Activated CD8-positive, alpha-beta memory T cell treated with anti-CD3 and anti-CD28 coated beads for 4 hours (primary cell): ENCODE measurements at regions not wholly inside any gene's neighbourhood (a gene's known extent, or its start where the extent isn't known, plus 50 kb on each side); places are given as distances from the start of the nearest gene placed in this dataset.

Experiments used
- DNase-seq, 2 donors: peaks; one replicate each; pipeline ENCODE4 v3.0.0-alpha.2; 2020; ENCODE audit warnings: low read depth in 2 of 2

DNA sequence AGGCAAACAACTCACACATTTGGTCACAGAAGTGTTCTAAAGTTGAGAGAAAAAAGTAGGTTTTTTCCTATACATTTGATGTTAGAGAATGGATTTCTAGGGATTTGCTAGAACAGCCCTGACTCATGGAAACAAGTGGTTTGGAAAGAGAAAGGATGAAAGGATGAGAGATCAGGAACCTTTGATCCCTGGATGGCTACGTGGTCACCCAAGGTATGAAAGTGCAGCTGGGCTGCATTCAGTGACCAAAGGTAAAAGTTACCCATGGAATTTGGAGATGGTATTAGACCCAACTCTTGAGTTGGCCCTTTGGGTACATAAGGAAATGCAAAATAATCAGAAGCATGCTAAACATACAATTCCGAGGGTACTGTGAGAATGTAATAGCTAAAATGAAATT lies 61.3 kb upstream of the SPIN1 start:
- DNase-seq = no peak

DNA sequence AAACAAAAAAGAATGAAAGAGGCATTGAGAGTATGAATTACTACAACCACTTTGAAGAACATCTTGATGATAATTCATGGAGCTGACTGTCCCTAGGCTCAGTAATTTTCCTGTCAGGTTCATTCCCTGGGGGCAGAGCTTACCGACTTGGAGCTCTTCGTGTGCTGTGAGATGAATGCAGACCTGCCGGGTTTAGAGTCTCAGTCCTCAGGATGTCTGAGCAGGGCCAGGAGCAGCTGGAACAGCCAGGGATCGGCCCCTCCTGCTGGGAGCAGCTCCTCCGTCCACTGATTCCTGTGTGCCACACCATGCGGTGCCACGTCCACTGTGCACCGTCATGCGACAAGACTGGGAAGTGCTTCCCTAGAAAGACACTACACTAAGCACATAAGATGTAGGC lies 62.2 kb upstream of the SPIN1 start:
- no peak for DNase-seq

DNA sequence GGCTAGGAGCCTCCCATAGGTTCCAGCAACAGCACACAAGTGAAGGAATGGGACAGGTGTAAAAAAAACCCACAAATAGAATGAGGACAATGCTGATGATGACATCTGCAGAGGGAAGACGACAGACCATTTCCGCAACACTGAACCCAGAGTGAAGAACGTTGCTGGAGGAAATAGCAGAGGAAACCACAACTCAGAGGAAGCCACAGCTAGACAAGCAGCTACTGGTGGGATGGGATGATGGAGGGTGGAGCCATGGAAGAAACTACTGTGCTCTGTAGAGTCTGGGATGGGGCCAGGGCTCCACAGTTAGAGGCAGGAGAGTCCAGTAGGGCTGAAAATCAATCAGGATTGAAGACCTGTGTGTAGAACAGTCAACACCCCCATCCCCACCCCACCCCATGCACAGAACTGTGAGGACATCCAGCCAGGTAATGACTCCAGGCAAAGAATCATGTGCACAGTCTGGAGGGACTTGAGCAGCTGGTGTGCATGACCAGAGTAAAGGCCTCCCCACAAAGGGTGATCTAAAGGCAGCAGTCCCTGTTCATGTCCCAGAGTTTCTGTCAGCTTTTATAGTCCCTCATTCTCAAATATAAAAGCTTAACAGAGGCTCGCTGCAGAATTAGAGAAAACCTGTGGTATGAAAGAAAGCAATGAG lies 65.2 kb upstream of the SPIN1 start:
- peak; percentile 10 to 31 for DNase-seq

DNA sequence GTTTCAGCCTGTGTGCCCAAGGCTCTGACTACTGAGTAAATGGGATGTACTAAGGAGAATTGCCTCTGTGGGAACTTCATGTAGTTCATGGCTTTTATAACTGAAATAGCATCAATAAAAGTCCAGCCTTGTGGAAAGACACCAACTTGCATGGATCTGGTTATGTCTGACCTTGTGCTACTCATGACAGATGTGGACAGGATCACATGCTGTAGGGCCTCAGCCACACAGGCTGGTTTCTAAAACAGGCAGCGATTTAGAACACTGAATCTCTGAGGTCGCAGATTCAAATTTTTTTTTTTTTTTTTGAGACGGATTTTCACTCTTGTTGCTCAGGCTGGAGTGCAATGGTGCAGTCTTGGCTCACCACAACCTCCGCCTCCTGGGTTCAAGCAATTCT lies 66.5 kb upstream of the SPIN1 start:
- no peak for DNase-seq

DNA sequence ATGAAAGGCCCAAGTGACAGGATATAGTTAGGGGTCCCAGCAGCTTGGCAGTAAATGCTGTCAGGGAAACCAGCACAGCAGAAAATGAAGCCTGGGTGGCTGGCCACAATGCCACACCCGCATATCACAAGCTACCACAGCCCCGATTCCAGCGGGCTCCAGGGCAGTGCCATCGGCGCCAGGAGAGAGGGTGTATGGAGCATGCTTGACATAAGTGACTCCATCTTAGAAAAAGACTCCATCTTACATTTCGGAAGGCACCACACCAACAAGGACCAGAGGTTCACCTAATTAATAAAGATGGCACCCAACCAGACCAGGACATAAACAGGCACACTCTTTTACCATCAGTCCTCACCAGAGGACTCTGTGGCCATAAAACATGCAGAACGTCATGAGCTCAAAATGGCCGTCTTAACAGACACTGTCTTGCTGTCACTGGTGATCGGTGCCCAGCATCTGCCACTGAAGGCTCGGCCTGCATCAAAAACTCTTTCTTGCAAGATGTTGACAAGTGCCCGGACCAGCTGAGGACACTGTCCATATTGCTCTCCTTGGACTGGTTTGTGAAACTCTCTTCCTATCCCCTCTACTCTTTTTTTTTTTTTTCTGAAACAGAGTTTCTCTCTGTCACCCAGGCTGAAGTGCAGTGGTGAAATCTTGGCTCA lies 67.4 kb upstream of the SPIN1 start:
- DNase-seq = no peak

DNA sequence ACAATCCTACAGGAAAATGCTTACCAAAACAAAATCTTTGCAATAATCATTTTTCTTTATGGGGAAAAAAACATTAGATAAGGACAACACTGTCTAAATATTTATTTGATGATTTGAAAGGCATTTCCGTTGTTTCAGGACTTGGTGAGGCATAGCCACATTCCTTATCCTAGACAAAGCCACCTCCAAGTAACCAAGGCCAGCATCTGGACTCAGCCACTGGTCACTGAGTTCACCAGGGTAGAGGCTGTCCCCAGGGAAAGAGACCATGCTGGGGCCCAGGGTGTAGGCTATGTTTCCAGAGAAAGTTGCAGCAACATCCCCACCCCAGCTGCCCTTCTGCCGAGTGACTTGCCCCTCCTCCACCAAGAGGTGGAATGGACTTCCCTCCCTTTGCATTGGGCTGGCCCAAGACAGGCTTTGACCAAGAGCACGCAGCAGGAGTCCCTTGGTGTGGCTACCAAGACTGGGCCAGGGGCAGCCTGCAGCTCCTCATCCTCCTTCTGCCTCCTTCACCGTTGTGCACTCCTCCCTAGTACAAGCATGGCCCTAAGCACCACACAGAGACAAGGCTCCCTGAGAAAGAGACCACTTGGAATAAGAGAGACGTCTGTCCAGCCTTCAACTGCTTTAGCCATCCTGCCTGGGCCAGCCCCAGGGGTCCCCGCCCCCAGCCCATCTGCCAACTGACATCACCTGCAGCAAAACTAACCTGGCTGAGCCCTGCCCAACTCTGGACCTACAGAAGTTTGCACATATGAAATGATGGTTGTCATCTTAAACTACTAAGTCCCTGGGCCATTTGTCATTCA lies 68.1 kb upstream of the SPIN1 start:
- DNase-seq = no peak

DNA sequence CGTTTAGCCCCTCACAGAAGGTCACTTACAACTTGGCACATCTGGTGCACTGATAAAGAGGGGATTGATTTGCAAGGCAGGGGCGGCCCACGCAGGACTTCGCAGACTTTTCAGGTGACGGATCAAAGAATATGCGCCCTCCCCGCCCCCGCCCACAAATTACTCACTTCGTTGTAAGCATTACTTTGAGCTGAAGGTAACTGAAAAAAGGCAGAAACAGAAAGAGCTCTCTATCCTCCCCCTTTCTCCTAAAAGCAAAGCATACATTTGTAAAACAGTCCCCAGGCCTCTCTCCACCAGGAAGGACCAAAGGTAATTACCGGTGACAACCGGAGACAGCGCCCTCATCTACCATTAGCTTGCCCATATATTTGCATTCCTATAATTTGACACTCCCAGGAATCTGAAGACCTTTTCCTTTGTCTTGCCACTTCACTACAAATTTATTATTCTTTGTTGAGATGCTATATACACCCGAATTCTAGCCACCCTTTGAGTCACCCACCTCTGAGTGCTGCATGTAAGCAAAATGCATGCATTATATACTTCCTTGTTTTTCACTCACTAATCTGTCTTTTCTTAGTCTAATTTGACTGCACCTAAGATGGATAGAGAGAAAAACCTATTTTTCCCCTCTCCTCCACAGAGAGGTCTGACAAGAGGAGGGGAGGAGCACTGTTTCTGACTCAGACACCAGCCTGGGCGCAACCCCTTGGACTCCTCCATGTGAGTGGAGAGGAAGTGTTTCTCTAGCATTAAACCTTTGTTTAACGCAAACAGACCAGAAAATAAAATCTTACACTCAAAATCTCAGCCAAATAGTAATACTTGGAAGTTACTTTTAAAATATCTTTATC lies 74.7 kb upstream of the SPIN1 start:
- peak in 1 of 2 donors; percentile 40 for DNase-seq

DNA sequence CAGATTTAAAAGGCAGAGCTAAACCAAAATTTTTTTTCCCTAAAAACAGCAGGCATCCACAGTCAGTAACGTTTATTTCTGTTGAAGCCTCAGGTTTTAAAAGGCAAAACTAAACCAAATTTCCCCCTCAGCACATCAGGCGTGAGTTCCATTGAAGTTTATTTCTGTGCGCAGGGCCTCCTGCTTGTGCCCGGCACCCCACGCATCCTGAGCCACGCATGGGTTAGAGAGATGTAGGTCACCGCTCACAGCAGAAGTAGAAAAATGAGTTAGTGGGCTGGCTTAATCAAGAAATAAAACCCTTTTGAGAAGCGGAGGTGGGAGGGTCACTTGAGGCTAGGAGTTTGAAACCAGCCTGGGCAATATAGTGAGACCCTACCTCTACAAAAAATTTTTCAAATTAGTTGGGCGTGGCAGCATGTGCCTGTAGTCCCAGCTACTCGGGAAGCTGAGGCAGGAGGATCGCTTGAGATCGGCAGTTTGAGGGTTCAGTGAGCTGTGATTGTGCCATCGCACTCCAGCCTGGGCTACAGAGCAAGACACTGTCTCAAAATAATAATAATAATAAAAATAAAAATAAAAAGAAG lies 75.6 kb upstream of the SPIN1 start:
- no peak for DNase-seq

DNA sequence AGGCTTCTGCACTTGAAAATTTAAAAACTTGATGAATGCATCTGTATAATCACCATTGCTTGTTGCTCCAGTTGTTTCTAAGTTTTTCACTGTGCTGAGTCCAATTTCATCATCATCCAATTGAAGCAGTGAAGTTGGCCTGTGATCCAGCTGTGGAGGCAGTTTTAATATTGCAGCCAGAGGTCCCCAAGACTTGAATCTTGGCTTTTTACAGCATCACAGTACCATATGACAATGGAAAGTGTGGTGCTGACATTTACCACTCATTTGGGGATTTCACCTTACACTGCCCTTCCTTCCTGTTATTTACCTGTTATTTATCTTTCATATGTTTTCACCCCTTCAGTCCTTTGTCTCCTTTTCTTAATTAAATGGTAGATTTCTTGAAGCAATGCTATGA lies 76.2 kb upstream of the SPIN1 start:
- no peak for DNase-seq

DNA sequence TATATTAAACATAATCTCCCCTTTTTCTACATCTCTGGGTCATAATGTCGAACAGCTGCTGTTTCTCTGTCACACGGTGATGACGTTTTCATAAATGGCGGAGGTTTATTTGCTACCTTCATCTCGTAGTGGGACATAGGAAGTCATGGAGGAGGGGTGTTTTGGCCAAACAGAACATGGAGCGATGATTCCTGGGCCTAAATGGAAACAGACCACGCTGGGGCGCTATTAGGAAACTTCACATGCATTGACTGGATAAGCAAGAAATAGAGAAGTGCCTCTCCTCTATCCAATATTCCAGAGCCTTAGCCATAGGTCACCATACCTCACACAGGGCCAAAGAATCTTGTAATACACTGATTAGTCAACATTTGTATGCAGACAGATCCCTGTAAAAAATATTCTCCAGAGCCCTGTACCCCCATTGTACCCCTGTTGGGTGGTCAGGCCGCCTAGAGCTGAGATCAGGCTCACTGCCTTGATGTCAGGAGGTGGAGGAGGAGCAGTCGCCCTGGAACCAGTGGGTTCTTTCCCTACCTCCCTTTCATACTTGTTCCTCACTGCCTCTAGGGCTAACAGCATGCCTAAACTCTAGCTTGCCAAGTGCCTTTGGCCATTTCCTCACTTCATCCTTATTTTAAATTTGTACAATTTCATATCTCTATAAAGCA lies 77.8 kb upstream of the SPIN1 start:
- no peak for DNase-seq

DNA sequence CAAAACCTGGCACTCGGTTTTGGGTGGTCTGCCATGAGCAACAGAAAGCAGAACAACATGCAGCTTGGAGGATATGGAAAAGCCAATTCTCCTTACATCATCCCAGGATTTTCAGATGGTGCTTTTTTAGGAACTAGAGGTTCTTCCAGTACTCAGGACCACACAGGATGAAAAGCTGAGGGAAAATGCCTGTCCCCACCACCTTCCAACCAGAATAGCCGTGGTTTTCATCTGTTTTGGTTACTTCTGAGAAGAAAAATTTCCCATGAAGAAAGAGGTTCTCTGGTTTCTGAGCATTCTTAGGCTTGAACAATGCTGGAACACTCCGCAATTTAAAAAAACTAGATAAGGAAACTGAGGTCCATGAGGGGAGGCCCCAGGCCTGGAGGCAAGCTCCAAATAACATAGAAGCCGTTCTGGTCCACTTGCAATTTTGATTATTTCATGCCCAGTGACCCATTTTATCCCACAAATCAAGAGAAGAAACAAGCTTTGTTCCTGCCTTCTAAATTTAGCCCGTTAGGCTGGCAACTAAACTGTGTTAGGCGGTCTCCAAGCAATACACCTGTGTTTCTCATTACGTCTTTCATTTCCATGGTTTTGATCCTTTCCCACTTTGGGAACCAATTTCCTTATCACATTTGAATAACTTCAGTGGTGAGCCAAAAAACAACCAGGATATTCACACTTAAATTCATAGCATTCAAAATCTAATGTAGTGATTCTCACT lies 79.2 kb upstream of the SPIN1 start:
- DNase-seq = no peak

DNA sequence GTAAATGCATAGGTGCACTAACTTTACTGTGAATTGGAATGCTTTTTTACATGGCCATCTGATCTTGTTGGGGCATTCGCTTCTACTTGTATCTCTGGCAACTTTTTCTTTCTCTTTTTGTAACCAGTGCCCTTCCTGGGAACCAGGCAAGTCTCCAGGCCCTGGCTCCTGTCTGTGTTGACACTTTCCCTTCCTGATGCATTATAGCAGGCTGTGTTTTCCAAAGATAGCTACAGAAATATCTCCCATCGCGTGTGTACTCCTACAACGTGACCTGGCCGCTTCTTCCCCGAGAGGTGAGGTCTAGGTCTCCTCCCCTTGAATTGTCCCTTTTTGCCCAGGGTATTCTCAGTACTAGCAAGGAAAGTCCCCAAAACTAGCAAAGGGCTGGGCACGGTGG lies 81.1 kb upstream of the SPIN1 start:
- no peak for DNase-seq

DNA sequence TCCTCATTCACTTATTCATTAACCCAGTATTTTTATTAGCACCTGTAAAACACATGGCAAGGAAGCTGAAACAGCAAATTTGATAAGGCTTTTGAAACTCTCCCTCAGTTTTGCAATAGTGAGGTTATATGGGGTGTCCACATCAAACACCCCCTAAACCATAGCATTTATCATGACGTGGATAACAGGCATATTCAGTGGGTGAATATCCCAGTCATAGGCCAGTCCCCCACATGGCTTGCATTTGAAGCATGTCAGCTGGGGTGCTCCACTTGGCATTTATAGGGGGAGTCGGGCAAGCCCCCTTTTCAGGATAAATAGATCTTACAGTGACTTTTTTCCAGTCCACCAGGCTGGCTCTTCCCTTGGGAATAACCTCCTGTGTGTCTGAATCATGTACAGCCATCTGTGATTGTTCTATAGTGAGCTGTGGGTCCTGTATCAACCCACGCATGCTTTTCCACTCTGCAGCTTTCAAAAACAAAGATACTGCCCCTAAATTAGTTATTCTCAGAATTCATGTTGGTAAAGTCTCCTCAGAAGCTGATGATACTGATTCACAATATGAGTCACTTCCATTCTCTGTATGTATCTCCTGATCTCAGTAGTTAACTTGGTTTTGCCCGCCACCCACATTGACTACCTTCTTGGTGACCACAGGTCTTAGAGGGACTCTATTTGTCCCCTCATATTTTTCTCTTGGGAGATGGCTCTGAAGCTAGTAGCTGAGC lies 84.4 kb upstream of the SPIN1 start:
- DNase-seq = no peak

DNA sequence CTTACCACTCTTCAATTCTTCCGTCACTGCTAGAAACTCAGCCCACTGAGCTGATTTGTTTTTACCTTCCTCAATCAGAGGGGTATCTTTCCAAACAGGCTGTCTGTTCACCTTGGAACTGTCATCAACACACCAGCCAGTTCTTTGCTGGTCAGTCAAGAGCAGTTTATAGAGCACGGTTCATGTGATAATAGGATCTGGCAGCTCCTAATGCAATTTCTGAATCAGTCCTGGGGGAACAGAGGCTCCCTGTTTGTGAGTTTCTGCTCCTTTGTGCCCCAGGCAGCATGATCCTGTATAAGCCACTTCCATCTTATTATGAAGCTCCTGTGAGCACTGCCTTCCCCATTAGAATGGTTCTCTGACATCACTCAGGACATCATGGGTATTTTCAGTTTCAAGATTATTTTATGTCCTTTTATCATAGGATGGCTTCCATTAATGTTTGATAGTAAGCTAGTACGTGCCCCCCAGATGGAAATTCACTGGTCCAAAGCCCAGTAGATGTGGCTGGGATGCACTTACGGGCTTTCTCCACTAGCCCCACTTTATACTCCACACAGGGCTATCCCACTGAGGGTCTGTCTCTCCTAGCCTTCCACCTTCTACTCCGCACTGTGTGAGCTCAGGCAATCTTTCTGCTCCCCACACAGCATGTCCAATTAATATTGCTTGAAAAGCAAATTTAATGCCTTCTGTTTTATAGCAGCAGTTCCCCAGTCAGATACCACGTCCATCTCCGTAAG lies 85.5 kb upstream of the SPIN1 start:
- no peak for DNase-seq

DNA sequence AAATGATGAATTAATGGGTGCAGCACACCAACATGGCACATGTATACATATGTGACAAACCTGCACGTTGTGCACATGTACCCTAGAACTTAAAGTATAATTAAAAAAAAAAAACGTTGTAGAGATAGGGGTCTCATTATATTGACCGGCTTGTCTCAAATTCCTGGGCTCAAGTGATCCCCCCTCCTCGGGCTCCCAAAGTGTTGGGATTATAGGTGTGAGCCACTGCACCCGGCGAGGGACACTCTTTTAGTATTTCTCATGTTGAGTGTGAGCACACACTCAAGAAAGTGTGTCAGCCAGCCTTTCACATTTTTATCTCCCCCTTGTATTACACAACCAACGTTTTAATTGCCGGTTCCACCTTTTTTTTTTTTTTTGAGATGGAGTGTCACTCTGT lies 87.7 kb upstream of the SPIN1 start:
- no peak for DNase-seq

DNA sequence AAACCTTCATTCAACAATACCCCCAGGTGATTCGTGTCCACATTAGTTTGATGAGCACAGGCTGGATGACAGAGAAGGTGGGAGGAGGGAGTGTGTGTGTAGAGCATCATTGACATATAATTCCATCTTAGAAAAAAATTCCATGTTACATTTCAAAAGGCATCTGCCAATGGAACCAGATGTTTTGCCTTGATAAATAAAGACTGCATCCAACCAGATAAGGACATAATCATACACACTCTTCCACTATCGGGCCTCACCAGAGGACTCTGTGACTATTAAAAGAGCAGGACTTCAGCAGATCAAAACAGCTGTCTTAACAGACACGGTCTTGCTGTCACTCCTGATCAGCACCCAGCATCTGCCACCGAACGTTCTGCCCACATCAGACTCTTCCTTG lies 96.4 kb upstream of the SPIN1 start:
- no peak for DNase-seq

DNA sequence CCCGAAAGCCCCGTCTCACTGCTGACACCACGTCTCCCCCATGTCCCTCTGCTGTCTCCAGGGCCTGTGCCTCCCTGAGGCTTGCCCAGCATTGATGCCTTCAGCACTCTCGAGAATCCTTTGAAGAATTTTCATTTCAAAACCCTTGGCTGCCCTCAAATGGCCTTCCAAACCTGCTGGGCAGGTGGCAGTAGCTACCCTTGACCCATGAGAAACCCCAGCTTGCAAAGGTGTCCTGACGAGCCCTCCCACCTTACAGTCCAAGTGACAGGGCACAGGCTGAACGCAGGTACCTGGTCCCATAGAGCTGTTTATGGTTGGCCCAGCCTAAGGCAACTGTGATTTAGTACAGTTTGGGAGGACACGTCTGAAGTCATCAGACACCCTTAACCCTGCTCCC lies 97.2 kb upstream of the SPIN1 start:
- DNase-seq = no peak

DNA sequence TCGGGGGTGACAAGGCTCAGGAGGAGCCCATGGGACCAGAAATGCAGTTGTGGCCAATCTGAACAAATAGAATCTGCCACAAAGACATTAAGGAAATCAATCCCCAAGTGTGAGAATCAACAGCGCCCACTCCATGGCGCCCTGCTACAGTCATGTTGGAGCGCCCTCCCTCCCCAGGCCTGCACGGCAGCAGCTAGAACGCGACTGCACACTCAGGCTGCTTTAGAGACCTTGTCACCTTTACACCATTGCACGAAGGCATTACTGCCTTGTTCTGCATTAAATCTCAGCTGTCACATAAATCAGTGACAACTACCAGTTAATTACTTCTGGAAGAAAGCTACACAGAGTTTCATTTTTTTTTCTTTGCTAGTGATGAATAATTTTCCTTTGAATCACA lies 98.7 kb upstream of the SPIN1 start:
- no peak for DNase-seq

DNA sequence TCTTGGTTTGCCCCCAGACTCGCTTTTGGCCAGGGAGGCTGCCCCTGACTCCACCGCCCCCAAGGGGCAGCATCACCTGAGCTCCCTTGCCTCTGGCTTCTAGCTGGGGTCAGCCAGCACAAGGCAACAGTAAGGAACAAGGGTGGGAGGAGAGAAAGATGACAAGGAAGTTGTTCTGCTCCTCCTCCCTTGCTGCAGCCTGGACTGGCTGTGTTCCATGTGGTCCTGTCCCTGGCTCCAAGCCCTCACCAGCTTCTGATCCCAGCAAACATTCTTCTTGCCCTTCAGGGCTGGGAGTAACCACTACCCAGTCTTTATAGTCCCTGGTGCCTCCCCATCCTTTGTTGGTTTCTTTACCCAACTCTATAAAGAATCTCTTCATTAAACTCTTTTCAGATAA lies 100.3 kb upstream of the SPIN1 start:
- DNase-seq = no peak
